ENCODE measurements at regions not wholly inside any gene's neighbourhood (a gene's known extent, or its start where the extent isn't known, plus 50 kb on each side); places are given as distances from the start of the nearest gene placed in this dataset.
"Not testable (repeated sequence)": the region's sequence is repeated elsewhere in the genome, so short reads cannot be mapped to it uniquely, and the experiment has no call there.

- Histone ChIP-seq H3K4me1 (ENCODE audit: control insufficient read depth in 2 of 3, insufficient read depth in 2 of 3, low read depth in 1 of 3, low read length in 3 of 3) (no peaks in the 10 kb centered on the region), H3K27me3 (ENCODE audit: control insufficient read depth, insufficient read depth, low read length) (no peaks in the 10 kb centered on the region), H3K9me3 (ENCODE audit: control insufficient read depth in 2 of 3, insufficient read depth in 1 of 3, low read length in 3 of 3) (no peaks in the 10 kb centered on the region), H3K27ac (ENCODE audit: low read depth in 2 of 2, low read length in 2 of 2) (no peak overlapping the region), H3K9ac (ENCODE audit: low read length in 3 of 3) (no peak overlapping the region), H3K4me3 (ENCODE audit: low read length in 3 of 3) (no peak overlapping the region), H3K36me3 (ENCODE audit: control insufficient read depth in 2 of 3, insufficient read depth in 3 of 3, low read length in 3 of 3) (no peaks in the 10 kb centered on the region)
- no peak for DNase-seq
- no peak for FAIRE-seq
- intact Hi-C loops (cut with DNase I) = no loop called here
- TF ChIP-seq CTCF (IDR thresholded peaks at IDR 0.05; ENCODE audit: borderline replicate concordance, extremely low read depth, insufficient read depth) = no peak
Measured at GRCh38 chr4:18100657-18101056, 79.1 kb upstream of the LCORL start.

GRCh38 chr4:18090447-18090846, 68.9 kb upstream of the LCORL start:
- H3K4me1 ChIP-seq (ENCODE audit: control insufficient read depth in 2 of 3, insufficient read depth in 2 of 3, low read depth in 1 of 3, low read length in 3 of 3); H3K4me3 ChIP-seq (ENCODE audit: low read length in 3 of 3); H3K27me3 ChIP-seq (ENCODE audit: control insufficient read depth, insufficient read depth, low read length); H3K9ac ChIP-seq (ENCODE audit: low read length in 3 of 3); H3K36me3 ChIP-seq (ENCODE audit: control insufficient read depth in 2 of 3, insufficient read depth in 3 of 3, low read length in 3 of 3); FAIRE-seq; H3K27ac ChIP-seq (ENCODE audit: low read depth in 2 of 2, low read length in 2 of 2); DNase-seq; H3K9me3 ChIP-seq (ENCODE audit: control insufficient read depth in 2 of 3, insufficient read depth in 1 of 3, low read length in 3 of 3); intact Hi-C loops (cut with DNase I): not testable (repeated sequence)

- TF ChIP-seq CTCF (IDR thresholded peaks at IDR 0.05; ENCODE audit: borderline replicate concordance, extremely low read depth, insufficient read depth) = no peak
- H3K27me3 ChIP-seq (ENCODE audit: control insufficient read depth, insufficient read depth, low read length) = no peaks in the 10 kb centered on the region
- no peak for FAIRE-seq
- no peaks in the 10 kb centered on the region for H3K9me3 ChIP-seq (ENCODE audit: control insufficient read depth in 2 of 3, insufficient read depth in 1 of 3, low read length in 3 of 3)
- DNase-seq = no peak
- no peaks in the 10 kb centered on the region for H3K36me3 ChIP-seq (ENCODE audit: control insufficient read depth in 2 of 3, insufficient read depth in 3 of 3, low read length in 3 of 3)
- no peak overlapping the region for H3K27ac ChIP-seq (ENCODE audit: low read depth in 2 of 2, low read length in 2 of 2)
- no peak overlapping the region for H3K4me3 ChIP-seq (ENCODE audit: low read length in 3 of 3)
- no peak overlapping the region for H3K9ac ChIP-seq (ENCODE audit: low read length in 3 of 3)
- H3K4me1 ChIP-seq (ENCODE audit: control insufficient read depth in 2 of 3, insufficient read depth in 2 of 3, low read depth in 1 of 3, low read length in 3 of 3) = no peaks in the 10 kb centered on the region
- intact Hi-C loops (cut with DNase I) = no loop called here
Measured at GRCh38 chr4:18082236-18082635, 60.7 kb upstream of the LCORL start.

- no peak for TF ChIP-seq CTCF (IDR thresholded peaks at IDR 0.05; ENCODE audit: borderline replicate concordance, extremely low read depth, insufficient read depth)
- FAIRE-seq (no peak), DNase-seq (no peak)
Measured at GRCh38 chr4:18081708-18082107, 60.2 kb upstream of the LCORL start.

More at GRCh38 chr4:18081708-18082107, 60.2 kb upstream of the LCORL start:
- Histone ChIP-seq H3K9ac (ENCODE audit: low read length in 3 of 3) (no peak overlapping the region), H3K27ac (ENCODE audit: low read depth in 2 of 2, low read length in 2 of 2) (no peak overlapping the region), H3K27me3 (ENCODE audit: control insufficient read depth, insufficient read depth, low read length) (no peaks in the 10 kb centered on the region), H3K4me1 (ENCODE audit: control insufficient read depth in 2 of 3, insufficient read depth in 2 of 3, low read depth in 1 of 3, low read length in 3 of 3) (no peaks in the 10 kb centered on the region), H3K4me3 (ENCODE audit: low read length in 3 of 3) (no peak overlapping the region), H3K9me3 (ENCODE audit: control insufficient read depth in 2 of 3, insufficient read depth in 1 of 3, low read length in 3 of 3) (no peaks in the 10 kb centered on the region), H3K36me3 (ENCODE audit: control insufficient read depth in 2 of 3, insufficient read depth in 3 of 3, low read length in 3 of 3) (no peaks in the 10 kb centered on the region)
- intact Hi-C loops (cut with DNase I) = no loop called here

Data from kidney (tissue), 13 donors.